ENCODE measurements at regions not wholly inside any gene's neighbourhood (a gene's known extent, or its start where the extent isn't known, plus 50 kb on each side); places are given as distances from the start of the nearest gene placed in this dataset.
"Not testable (repeated sequence)": the region's sequence is repeated elsewhere in the genome, so short reads cannot be mapped to it uniquely, and the experiment has no call there.

DNA sequence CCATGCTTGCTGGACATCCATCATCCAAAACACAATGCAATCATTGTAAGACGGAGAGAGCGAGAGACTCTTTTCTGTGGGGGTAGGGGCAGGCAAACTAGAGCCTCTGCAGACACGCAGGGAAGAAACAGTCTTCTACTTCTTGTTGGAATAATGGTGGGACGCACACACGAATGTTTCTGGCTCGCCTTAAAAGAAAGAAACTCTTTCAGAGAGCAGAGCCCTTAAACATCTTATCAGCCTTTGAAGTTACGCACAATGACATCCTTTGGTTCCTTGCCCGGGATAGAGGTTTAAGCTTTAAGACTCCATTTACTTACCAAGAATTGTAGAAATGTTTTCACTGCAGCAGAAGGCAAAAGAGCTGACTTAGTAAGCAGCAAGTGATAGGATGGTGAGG lies 133.8 kb upstream of the FOXN3 start:
- no peaks in the 10 kb centered on the region for H3K36me3 ChIP-seq (ENCODE audit: insufficient read depth, low read length)
- no peaks in the 10 kb centered on the region for H3F3A ChIP-seq (ENCODE audit: insufficient read depth, low read length)
- H3K9ac ChIP-seq (ENCODE audit: low read length), result no peak overlapping the region
- no peaks in the 10 kb centered on the region for H4K20me1 ChIP-seq (ENCODE audit: insufficient read depth, low read length)
- no peak overlapping the region for H2AFZ ChIP-seq (ENCODE audit: low read length)
- H3K9me2 ChIP-seq (ENCODE audit: low read depth, low read length), result no peaks in the 10 kb centered on the region
- H3K4me2 ChIP-seq (ENCODE audit: low read length), result no peak overlapping the region
- H3K4me1 ChIP-seq (ENCODE audit: insufficient read depth, low read length, severe bottlenecking), result no peaks in the 10 kb centered on the region
- no peaks in the 10 kb centered on the region for H3K27me3 ChIP-seq (ENCODE audit: insufficient read depth, low read length)
- no peaks in the 10 kb centered on the region for H3K9me3 ChIP-seq (ENCODE audit: low read length)
- H3K4me3 ChIP-seq (ENCODE audit: low read depth, low read length, poor library complexity, severe bottlenecking), result no peak overlapping the region
- no peaks in the 10 kb centered on the region for H3K79me2 ChIP-seq (ENCODE audit: insufficient read depth, low read length)
- no peak overlapping the region for H3K27ac ChIP-seq (ENCODE audit: low read depth, low read length, poor library complexity, severe bottlenecking)
- TF ChIP-seq, protein P1, sequence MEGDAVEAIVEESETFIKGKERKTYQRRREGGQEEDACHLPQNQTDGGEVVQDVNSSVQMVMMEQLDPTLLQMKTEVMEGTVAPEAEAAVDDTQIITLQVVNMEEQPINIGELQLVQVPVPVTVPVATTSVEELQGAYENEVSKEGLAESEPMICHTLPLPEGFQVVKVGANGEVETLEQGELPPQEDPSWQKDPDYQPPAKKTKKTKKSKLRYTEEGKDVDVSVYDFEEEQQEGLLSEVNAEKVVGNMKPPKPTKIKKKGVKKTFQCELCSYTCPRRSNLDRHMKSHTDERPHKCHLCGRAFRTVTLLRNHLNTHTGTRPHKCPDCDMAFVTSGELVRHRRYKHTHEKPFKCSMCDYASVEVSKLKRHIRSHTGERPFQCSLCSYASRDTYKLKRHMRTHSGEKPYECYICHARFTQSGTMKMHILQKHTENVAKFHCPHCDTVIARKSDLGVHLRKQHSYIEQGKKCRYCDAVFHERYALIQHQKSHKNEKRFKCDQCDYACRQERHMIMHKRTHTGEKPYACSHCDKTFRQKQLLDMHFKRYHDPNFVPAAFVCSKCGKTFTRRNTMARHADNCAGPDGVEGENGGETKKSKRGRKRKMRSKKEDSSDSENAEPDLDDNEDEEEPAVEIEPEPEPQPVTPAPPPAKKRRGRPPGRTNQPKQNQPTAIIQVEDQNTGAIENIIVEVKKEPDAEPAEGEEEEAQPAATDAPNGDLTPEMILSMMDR (IDR thresholded peaks at IDR 0.05; ENCODE audit: low read length), result no peak
- TF ChIP-seq EZH2 (IDR thresholded peaks at IDR 0.05; ENCODE audit: borderline replicate concordance, low read length), result no peak

DNA sequence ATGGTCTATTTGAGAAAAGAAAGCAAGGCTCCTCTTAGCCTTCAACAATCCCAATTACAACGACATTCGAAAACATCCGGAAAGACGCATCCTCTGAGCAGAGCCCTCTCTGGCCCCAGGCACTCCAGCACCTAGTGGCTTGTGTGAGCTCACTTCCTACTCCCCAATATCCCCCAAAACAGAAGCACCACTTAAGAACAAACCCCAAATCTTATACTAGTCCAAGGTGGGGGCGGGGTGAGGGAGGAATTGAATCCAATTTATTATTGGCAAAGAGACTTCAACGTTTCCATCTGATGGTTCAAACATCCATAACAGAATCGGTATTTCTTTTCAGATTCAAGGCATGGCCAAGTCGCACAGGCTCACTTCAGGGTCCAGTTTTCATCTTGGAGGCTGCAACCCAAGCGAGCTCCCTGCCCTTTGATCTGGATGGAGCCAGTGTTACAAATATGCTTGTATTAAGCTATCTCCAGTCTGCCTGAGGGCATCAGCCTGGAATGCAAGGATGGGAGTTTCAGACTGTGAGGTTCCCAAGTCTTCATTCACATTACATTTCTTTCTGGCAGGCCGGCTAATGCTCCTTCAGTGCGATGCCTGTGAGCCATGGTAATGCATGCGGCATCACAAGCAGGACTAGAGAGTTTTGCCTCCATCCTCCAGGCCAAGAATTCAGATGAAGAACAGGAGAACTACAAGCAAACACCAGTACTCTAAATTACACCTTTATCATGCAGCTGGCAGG lies 132.5 kb upstream of the FOXN3 start:
- no peaks in the 10 kb centered on the region for H3F3A ChIP-seq (ENCODE audit: insufficient read depth, low read length)
- H2AFZ ChIP-seq (ENCODE audit: low read length), result no peak overlapping the region
- no peak for TF ChIP-seq EZH2 (IDR thresholded peaks at IDR 0.05; ENCODE audit: borderline replicate concordance, low read length)
- TF ChIP-seq, protein P1 (IDR thresholded peaks at IDR 0.05; ENCODE audit: low read length), result no peak
- H3K36me3 ChIP-seq (ENCODE audit: insufficient read depth, low read length), result no peaks in the 10 kb centered on the region
- no peaks in the 10 kb centered on the region for H4K20me1 ChIP-seq (ENCODE audit: insufficient read depth, low read length)
- H3K27ac ChIP-seq (ENCODE audit: low read depth, low read length, poor library complexity, severe bottlenecking), result no peak overlapping the region
- H3K4me2 ChIP-seq (ENCODE audit: low read length), result no peak overlapping the region
- no peak overlapping the region for H3K4me3 ChIP-seq (ENCODE audit: low read depth, low read length, poor library complexity, severe bottlenecking)
- no peaks in the 10 kb centered on the region for H3K9me2 ChIP-seq (ENCODE audit: low read depth, low read length)
- no peaks in the 10 kb centered on the region for H3K79me2 ChIP-seq (ENCODE audit: insufficient read depth, low read length)
- no peaks in the 10 kb centered on the region for H3K4me1 ChIP-seq (ENCODE audit: insufficient read depth, low read length, severe bottlenecking)
- H3K9ac ChIP-seq (ENCODE audit: low read length), result no peak overlapping the region
- H3K27me3 ChIP-seq (ENCODE audit: insufficient read depth, low read length), result no peaks in the 10 kb centered on the region
- H3K9me3 ChIP-seq (ENCODE audit: low read length), result no peaks in the 10 kb centered on the region

DNA sequence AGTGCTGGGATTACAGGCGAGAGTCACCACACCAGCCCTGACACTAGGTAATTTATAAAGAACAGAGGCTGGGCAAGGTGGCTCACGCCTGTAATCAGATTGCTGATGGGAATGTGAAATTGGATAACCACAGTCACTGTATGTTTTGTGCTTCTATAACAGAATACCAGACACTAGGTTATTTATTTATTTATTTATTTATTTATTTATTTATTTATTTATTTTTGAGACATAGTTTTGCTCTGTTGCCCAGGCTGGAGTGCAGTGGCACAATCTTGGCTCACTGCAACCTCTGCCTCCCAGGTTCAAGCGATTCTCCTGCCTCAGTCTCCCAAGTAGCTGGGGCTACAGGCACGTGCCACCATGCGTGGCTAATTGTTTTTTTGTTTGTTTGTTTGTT lies 130.0 kb upstream of the FOXN3 start:
- not testable (repeated sequence) for H3F3A ChIP-seq (ENCODE audit: insufficient read depth, low read length); H4K20me1 ChIP-seq (ENCODE audit: insufficient read depth, low read length); H3K4me2 ChIP-seq (ENCODE audit: low read length); H3K9me2 ChIP-seq (ENCODE audit: low read depth, low read length); H3K9ac ChIP-seq (ENCODE audit: low read length); H3K36me3 ChIP-seq (ENCODE audit: insufficient read depth, low read length); H3K4me3 ChIP-seq (ENCODE audit: low read depth, low read length, poor library complexity, severe bottlenecking); H3K79me2 ChIP-seq (ENCODE audit: insufficient read depth, low read length); H3K9me3 ChIP-seq (ENCODE audit: low read length); H3K27ac ChIP-seq (ENCODE audit: low read depth, low read length, poor library complexity, severe bottlenecking); H3K4me1 ChIP-seq (ENCODE audit: insufficient read depth, low read length, severe bottlenecking); H3K27me3 ChIP-seq (ENCODE audit: insufficient read depth, low read length); H2AFZ ChIP-seq (ENCODE audit: low read length)

Data from OCI-LY1 (cell line).